Esophagus muscularis mucosa (tissue), 4 donors: ENCODE measurements at regions not wholly inside any gene's neighbourhood (a gene's known extent, or its start where the extent isn't known, plus 50 kb on each side); places are given as distances from the start of the nearest gene placed in this dataset.

Source experiments
- DNase-seq: peaks from one replicate; pipeline ENCODE4 v3.0.0-alpha.2; 2017; ENCODE audit errors: extremely low spot score
- H3K27ac ChIP-seq, 4 donors: fragments of 200-600 bp; sonication (generic); replicated peaks in 1 of 4; 1 replicate in 3 of 4; 2 replicates in 1 of 4; pipeline ENCODE4 v1.5.1; 2016 to 2019; ENCODE audit warnings: mild to moderate bottlenecking in 1 of 4
- H3K27me3 ChIP-seq, 4 donors: fragments of 200-600 bp; sonication (generic); one replicate each; pipeline versions ENCODE4 v1.5.1 to v1.6.0; 2016 to 2019
- H3K36me3 ChIP-seq, 4 donors: fragments of 200-600 bp; sonication (generic); one replicate each; pipeline ENCODE4 v1.5.1; 2016 to 2019
- H3K4me1 ChIP-seq, 4 donors: fragments of 200-600 bp; sonication (generic); one replicate each; pipeline ENCODE4 v1.5.1; 2016 to 2019
- H3K4me3 ChIP-seq, 4 donors: fragments of 200-600 bp; sonication (generic); 1 replicate in 2 of 4; 2 replicates in 2 of 4; pipeline ENCODE4 v1.5.1; 2016 to 2019; ENCODE audit warnings: mild to moderate bottlenecking in 4 of 4, moderate library complexity in 1 of 4
- H3K9me3 ChIP-seq, 4 donors: fragments of 200-600 bp; sonication (generic); 1 replicate in 3 of 4; 2 replicates in 1 of 4; pipeline ENCODE4 v1.5.1; 2016 to 2019
- EP300 ChIP-seq: sonication (generic); formaldehyde crosslinking; IDR thresholded peaks from one replicate; pipeline ENCODE4 v1.6.1; 2017; ENCODE audit warnings: antibody characterized with exemption
- POLR2A ChIP-seq: fragments of 450-650 bp; IDR thresholded peaks from one replicate; pipeline ENCODE4 v1.6.1; 2017; ENCODE audit warnings: antibody characterized with exemption, moderate library complexity, mild to moderate bottlenecking, low read depth
- POLR2AphosphoS5 ChIP-seq, 2 donors: sonication (generic); formaldehyde crosslinking; IDR thresholded peaks; one replicate each; pipeline ENCODE4 v1.6.1; 2017; ENCODE audit warnings: antibody characterized with exemption in 2 of 2
- WGBS: methylation state at CpG from one replicate; pipeline ENCODE4 v1.1.5; 2018; 5-methylcytosine and 5-hydroxymethylcytosine counted together
- intact Hi-C: fragments of 100-400 bp; cut with DNase I; formaldehyde crosslinking; loops from one replicate; pipeline ENCODE4 v1.15.1; 2023
- TF ChIP-seq, protein P1 (sequence below), 3 experiments: fragments of 200-600 bp in 2 of 3; fragments of 450-650 bp in 1 of 3; sonication (generic) in 2 of 3; IDR thresholded peaks; one replicate each; pipeline ENCODE4 v1.5.1; 2017 to 2019; ENCODE audit warnings: antibody characterized with exemption in 3 of 3, mild to moderate bottlenecking in 2 of 3, moderate library complexity in 1 of 3

DNA sequence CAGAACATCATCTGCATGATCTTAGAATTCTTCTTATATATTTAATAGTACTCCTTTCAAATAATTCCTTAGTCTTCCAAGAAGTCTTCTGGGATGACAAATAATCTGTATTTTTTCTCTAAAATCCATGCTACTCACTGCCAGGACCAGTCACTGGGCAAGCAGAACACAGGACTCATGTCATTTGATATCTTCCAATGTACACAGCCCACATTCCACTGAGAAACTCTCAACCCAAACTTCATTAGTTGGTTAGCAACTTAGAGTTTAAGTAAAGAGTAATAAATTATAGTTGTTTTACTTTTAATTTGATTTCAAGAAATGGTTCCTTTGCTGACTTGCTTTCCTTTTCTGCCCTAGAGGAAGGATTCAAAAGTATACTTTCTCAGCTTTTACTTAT, 317.0 kb downstream of the VGLL3 start:
- Histone ChIP-seq H3K4me1 (no peaks in the 10 kb centered on the region), H3K9me3 (peaks cover 0 to 8% (median 0%) of the 10 kb centered on the region in 4 donors), H3K36me3 (no peaks in the 10 kb centered on the region), H3K4me3 (no peak overlapping the region), H3K27ac (no peak overlapping the region), H3K27me3 (no peaks in the 10 kb centered on the region)
- no peak for DNase-seq
- intact Hi-C loops: no loop called here
- TF ChIP-seq POLR2A (no peak), POLR2AphosphoS5 (IDR thresholded peaks at IDR 0.05) (no peak), EP300 (no peak)
- TF ChIP-seq, protein P1, sequence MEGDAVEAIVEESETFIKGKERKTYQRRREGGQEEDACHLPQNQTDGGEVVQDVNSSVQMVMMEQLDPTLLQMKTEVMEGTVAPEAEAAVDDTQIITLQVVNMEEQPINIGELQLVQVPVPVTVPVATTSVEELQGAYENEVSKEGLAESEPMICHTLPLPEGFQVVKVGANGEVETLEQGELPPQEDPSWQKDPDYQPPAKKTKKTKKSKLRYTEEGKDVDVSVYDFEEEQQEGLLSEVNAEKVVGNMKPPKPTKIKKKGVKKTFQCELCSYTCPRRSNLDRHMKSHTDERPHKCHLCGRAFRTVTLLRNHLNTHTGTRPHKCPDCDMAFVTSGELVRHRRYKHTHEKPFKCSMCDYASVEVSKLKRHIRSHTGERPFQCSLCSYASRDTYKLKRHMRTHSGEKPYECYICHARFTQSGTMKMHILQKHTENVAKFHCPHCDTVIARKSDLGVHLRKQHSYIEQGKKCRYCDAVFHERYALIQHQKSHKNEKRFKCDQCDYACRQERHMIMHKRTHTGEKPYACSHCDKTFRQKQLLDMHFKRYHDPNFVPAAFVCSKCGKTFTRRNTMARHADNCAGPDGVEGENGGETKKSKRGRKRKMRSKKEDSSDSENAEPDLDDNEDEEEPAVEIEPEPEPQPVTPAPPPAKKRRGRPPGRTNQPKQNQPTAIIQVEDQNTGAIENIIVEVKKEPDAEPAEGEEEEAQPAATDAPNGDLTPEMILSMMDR (IDR thresholded peaks at IDR 0.05): no peak

DNA sequence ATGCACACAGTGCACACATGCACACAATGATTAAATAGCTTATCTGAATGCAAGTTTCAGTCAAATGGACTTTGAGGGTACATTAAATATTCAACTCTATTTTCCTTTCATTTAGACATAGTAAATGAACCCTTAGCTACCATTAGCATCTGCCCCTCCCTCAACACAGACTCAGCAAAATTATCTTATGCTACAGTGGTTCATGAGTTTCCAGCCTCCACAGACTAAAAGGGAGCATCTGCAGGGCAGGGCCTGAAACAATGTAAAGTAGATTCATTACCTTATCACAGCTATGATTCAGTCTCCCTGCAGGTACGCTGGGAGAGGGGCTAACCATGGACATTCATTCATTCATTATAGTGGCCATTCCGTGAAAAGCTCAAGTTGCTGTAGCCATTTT, 329.1 kb downstream of the VGLL3 start:
- intact Hi-C loops: no loop called here
- H3K27ac ChIP-seq: no peak overlapping the region
- no peak for TF ChIP-seq POLR2A
- no peak for TF ChIP-seq EP300
- no peak for TF ChIP-seq POLR2AphosphoS5 (IDR thresholded peaks at IDR 0.05)
- TF ChIP-seq, protein P1 (IDR thresholded peaks at IDR 0.05): no peak
- H3K4me3 ChIP-seq: no peak overlapping the region
- 79% methylated on average over 2 of the region's 2 CpGs for WGBS
- no peaks in the 10 kb centered on the region for H3K4me1 ChIP-seq
- H3K36me3 ChIP-seq: no peaks in the 10 kb centered on the region
- DNase-seq: no peak
- H3K9me3 ChIP-seq: no peaks in the 10 kb centered on the region
- no peaks in the 10 kb centered on the region for H3K27me3 ChIP-seq

DNA sequence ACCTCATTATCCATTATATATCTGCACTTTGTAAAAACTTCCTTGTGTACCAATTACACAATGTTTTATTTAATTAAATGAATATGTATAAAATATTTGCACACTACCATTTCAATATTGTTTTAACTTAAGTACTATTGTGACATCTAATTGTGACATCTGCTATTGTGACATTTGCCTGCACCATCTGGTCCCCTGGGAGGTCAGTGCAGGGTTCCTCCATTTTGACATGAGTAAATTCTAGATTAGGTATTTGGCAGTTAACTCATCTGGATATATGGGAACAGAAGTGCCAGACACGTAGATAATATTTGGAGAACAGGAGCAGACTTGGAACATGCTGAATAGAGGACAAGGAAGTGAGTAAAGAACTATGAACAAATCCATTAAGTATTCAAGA, 332.1 kb downstream of the VGLL3 start:
- intact Hi-C loops: no loop called here
- 42% methylated on average over 1 of the region's 1 CpG for WGBS

DNA sequence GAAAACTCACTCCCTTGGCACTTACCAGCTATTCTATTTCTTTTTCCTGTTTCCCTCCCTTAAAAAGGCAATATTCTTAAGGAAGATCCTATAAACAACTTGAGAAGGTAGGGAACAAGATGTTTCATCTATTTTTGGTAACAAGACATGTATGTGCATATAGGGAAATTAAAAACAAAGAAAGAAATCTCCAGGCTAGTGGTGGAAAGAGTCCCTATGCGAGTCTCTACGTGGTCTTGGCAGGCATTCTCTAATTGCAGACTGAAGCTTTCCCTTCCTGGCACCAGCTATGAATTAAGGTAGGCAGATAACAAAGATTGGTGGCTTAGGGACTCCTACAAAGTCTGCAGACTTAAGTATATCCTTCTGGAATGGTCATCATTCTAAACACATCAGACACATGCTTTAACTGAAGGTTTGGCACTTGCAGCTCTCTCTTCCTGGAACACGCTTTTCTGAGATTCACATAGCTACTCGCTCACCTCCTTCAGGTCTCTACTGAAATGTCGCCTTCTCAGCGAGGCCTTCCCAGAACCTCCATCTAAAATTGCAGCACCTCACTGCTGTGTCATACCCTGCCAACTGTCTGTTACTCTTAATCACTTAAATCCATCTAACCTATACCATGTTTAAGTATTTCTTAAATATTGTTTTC, 336.0 kb downstream of the VGLL3 start:
- intact Hi-C loops: no loop called here
- TF ChIP-seq, protein P1 (IDR thresholded peaks at IDR 0.05): no peak
- TF ChIP-seq EP300 (no peak), POLR2AphosphoS5 (IDR thresholded peaks at IDR 0.05) (no peak), POLR2A (no peak)
- Histone ChIP-seq H3K9me3 (no peaks in the 10 kb centered on the region), H3K27me3 (no peaks in the 10 kb centered on the region), H3K36me3 (no peaks in the 10 kb centered on the region), H3K27ac (no peak overlapping the region), H3K4me1 (no peaks in the 10 kb centered on the region), H3K4me3 (no peak overlapping the region)
- no peak for DNase-seq
- WGBS: 81% methylated on average over 6 of the region's 6 CpGs

More for the DNA sequence above, 332.1 kb downstream of the VGLL3 start:
- Histone ChIP-seq H3K4me1 (no peaks in the 10 kb centered on the region), H3K4me3 (no peak overlapping the region), H3K27me3 (no peaks in the 10 kb centered on the region), H3K36me3 (no peaks in the 10 kb centered on the region), H3K27ac (no peak overlapping the region), H3K9me3 (no peaks in the 10 kb centered on the region)
- DNase-seq: no peak
- TF ChIP-seq POLR2AphosphoS5 (IDR thresholded peaks at IDR 0.05) (no peak), EP300 (no peak), POLR2A (no peak)
- TF ChIP-seq, protein P1 (IDR thresholded peaks at IDR 0.05): no peak

DNA sequence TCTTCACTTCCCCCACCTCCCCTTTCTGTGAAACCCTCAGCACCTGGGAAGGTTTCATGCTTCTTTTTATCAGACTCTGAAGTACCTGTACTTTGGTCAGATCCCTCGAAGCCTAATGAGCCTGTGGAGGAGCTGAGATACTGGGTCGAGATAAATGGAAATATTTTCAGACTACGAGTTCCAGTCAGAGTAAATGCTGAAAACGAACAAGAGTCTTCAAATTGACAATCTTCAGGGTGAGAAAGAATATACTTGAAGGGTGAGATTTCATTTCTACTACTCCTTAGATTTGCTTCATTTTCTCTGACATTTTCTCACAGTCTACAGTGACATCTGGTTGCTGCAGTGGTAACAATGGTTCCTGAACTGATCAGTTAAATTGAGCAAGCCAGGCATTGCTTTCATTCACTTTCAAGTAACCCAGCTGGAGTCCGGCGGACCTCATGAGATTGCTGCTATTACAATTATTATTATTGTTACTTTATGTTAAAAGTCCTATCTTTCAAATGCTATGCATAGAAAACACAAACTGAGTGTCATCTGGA, 337.2 kb downstream of the VGLL3 start:
- Histone ChIP-seq H3K9me3 (no peaks in the 10 kb centered on the region), H3K4me3 (no peak overlapping the region), H3K27me3 (no peaks in the 10 kb centered on the region), H3K27ac (no peak overlapping the region), H3K4me1 (no peaks in the 10 kb centered on the region), H3K36me3 (no peaks in the 10 kb centered on the region)
- intact Hi-C loops: no loop called here
- DNase-seq: no peak
- TF ChIP-seq, protein P1 (IDR thresholded peaks at IDR 0.05): no peak
- no peak for TF ChIP-seq POLR2A
- no peak for TF ChIP-seq POLR2AphosphoS5 (IDR thresholded peaks at IDR 0.05)
- TF ChIP-seq EP300: no peak
- 72% methylated on average over 6 of the region's 6 CpGs for WGBS
